HT1080 (cell line): ENCODE measurements at regions not wholly inside any gene's neighbourhood (a gene's known extent, or its start where the extent isn't known, plus 50 kb on each side); places are given as distances from the start of the nearest gene placed in this dataset.

Source experiments
- DNase-seq: peaks from one replicate; pipeline ENCODE4 v3.0.0-alpha.2; 2015; ENCODE audit warnings: low read depth

- DNase-seq, result no peak
These were observed 222.6 kb downstream of the PRDM2 start for GRCh38 chr1:13922466-13923110.

- no peak for DNase-seq
These were observed 226.6 kb downstream of the PRDM2 start for GRCh38 chr1:13926556-13926955.

GRCh38 chr1:13927736-13928135 lies 227.7 kb downstream of the PRDM2 start:
- DNase-seq, result no peak

GRCh38 chr1:13929313-13929712 lies 229.3 kb downstream of the PRDM2 start:
- DNase-seq, result no peak

GRCh38 chr1:13930151-13930550 lies 230.2 kb downstream of the PRDM2 start:
- peak; percentile 26 for DNase-seq

- DNase-seq, result no peak
These were observed 231.2 kb downstream of the PRDM2 start for GRCh38 chr1:13931226-13931625.

GRCh38 chr1:13935336-13935735 lies 235.3 kb downstream of the PRDM2 start:
- DNase-seq, result no peak

- DNase-seq, result no peak
These were observed 241.3 kb downstream of the PRDM2 start for GRCh38 chr1:13941315-13941714.

GRCh38 chr1:13943055-13943454 lies 243.1 kb downstream of the PRDM2 start:
- DNase-seq, result no peak

GRCh38 chr1:13945856-13946255 lies 245.9 kb downstream of the PRDM2 start:
- no peak for DNase-seq

- DNase-seq, result no peak
These were observed 247.7 kb downstream of the PRDM2 start for GRCh38 chr1:13947658-13948057.

GRCh38 chr1:13948396-13948795 lies 248.4 kb downstream of the PRDM2 start:
- DNase-seq, result no peak

- DNase-seq, result no peak
These were observed 249.0 kb downstream of the PRDM2 start for GRCh38 chr1:13948888-13949391.

- no peak for DNase-seq
These were observed 249.6 kb downstream of the PRDM2 start for GRCh38 chr1:13949546-13949945.

- DNase-seq, result no peak
These were observed 250.6 kb downstream of the PRDM2 start for GRCh38 chr1:13950637-13951036.

GRCh38 chr1:13951793-13952751 lies 252.1 kb downstream of the PRDM2 start:
- DNase-seq, result no peak

- DNase-seq, result no peak
These were observed 253.0 kb downstream of the PRDM2 start for GRCh38 chr1:13952985-13953384.

GRCh38 chr1:13956393-13956792 lies 256.4 kb downstream of the PRDM2 start:
- no peak for DNase-seq

GRCh38 chr1:13960375-13960987 lies 260.5 kb downstream of the PRDM2 start:
- DNase-seq, result peak; percentile 28

- no peak for DNase-seq
These were observed 264.8 kb downstream of the PRDM2 start for GRCh38 chr1:13964768-13965167.

GRCh38 chr1:13965770-13966398 lies 265.9 kb downstream of the PRDM2 start:
- DNase-seq, result peak; percentile 25

- no peak for DNase-seq
These were observed 267.7 kb downstream of the PRDM2 start for GRCh38 chr1:13967707-13968106.
